ENCODE measurements at regions not wholly inside any gene's neighbourhood (a gene's known extent, or its start where the extent isn't known, plus 50 kb on each side); places are given as distances from the start of the nearest gene placed in this dataset.

GRCh38 chr10:37711617-37712488 is 145.6 kb downstream of the ZNF248 start:
- Histone ChIP-seq H3K27ac (no peak overlapping the region), H3K4me1 (no peaks in the 10 kb centered on the region), H3K9me3 (no peaks in the 10 kb centered on the region), H3K27me3 (ENCODE audit: insufficient read depth in 3 of 3, low read length in 2 of 3) (no peaks in the 10 kb centered on the region), H3K4me3 (no peak overlapping the region), H3K36me3 (ENCODE audit: insufficient read depth in 1 of 2, low read depth in 1 of 2) (no peaks in the 10 kb centered on the region)
- WGBS, 3 donors: 44 to 79% (median 46%) methylated on average over 13 of the region's 13 CpGs
- intact Hi-C loops (cut with DNase I): no loop called here
- DNase-seq: no peak
- TF ChIP-seq CTCF (IDR thresholded peaks at IDR 0.05): no peak
- no peak for ATAC-seq

- H3K36me3 ChIP-seq (ENCODE audit: insufficient read depth in 1 of 2, low read depth in 1 of 2): no peaks in the 10 kb centered on the region
- no peaks in the 10 kb centered on the region for H3K4me1 ChIP-seq
- no peaks in the 10 kb centered on the region for H3K9me3 ChIP-seq
- ATAC-seq (peak in 3 of 4 donors; percentile 28 to 59 (median 46)), DNase-seq (no peak)
- WGBS, 3 donors: 35 to 74% (median 39%) methylated on average over 7 of the region's 7 CpGs
- H3K27me3 ChIP-seq (ENCODE audit: insufficient read depth in 3 of 3, low read length in 2 of 3): no peaks in the 10 kb centered on the region
- no peak overlapping the region for H3K4me3 ChIP-seq
- H3K27ac ChIP-seq: no peak overlapping the region
- TF ChIP-seq CTCF (IDR thresholded peaks at IDR 0.05): no peak
- intact Hi-C loops (cut with DNase I): no loop called here
Observed at GRCh38 chr10:37710831-37711616, 146.4 kb downstream of the ZNF248 start.

- WGBS, 3 donors: 39 to 45% (median 40%) methylated on average over 2 of the region's 2 CpGs
- H3K27ac ChIP-seq: no peak overlapping the region
- DNase-seq: no peak
Observed at GRCh38 chr10:37707829-37708578, 149.4 kb downstream of the ZNF248 start.

GRCh38 chr10:37704566-37704965 is 152.8 kb downstream of the ZNF248 start:
- DNase-seq (no peak), ATAC-seq (no peak)
- Histone ChIP-seq H3K4me3 (no peak overlapping the region), H3K27ac (no peak overlapping the region), H3K9me3 (no peaks in the 10 kb centered on the region), H3K4me1 (no peaks in the 10 kb centered on the region), H3K27me3 (ENCODE audit: insufficient read depth in 3 of 3, low read length in 2 of 3) (no peaks in the 10 kb centered on the region), H3K36me3 (ENCODE audit: insufficient read depth in 1 of 2, low read depth in 1 of 2) (no peaks in the 10 kb centered on the region)
- 28 to 83% (median 35%) methylated on average over 4 of the region's 4 CpGs for WGBS, 3 donors
- intact Hi-C loops (cut with DNase I): no loop called here
- TF ChIP-seq CTCF (IDR thresholded peaks at IDR 0.05): no peak

More at GRCh38 chr10:37707829-37708578, 149.4 kb downstream of the ZNF248 start:
- no peak for ATAC-seq
- no peak for TF ChIP-seq CTCF (IDR thresholded peaks at IDR 0.05)
- Histone ChIP-seq H3K4me3 (no peak overlapping the region), H3K36me3 (ENCODE audit: insufficient read depth in 1 of 2, low read depth in 1 of 2) (no peaks in the 10 kb centered on the region), H3K27me3 (ENCODE audit: insufficient read depth in 3 of 3, low read length in 2 of 3) (no peaks in the 10 kb centered on the region), H3K4me1 (no peaks in the 10 kb centered on the region), H3K9me3 (no peaks in the 10 kb centered on the region)
- intact Hi-C loops (cut with DNase I): no loop called here
